Loucy (cell line): ENCODE measurements at regions not wholly inside any gene's neighbourhood (a gene's known extent, or its start where the extent isn't known, plus 50 kb on each side); places are given as distances from the start of the nearest gene placed in this dataset.

Source experiments
- H2AFZ ChIP-seq: fragments of 200-600 bp; sonication (generic); 2 replicates; pipeline ENCODE4 v1.6.0; 2016; ENCODE audit warnings: antibody characterized with exemption, mild to moderate bottlenecking, low read length, moderate library complexity
- H3F3A ChIP-seq: fragments of 200-600 bp; 2 replicates; pipeline ENCODE4 v1.6.0; 2016; ENCODE audit warnings: antibody characterized with exemption, low read depth, mild to moderate bottlenecking
- H3K27me3 ChIP-seq: fragments of 200-600 bp; sonication (generic); 2 replicates; pipeline ENCODE4 v1.6.1; 2014; ENCODE audit warnings: low read length, mild to moderate bottlenecking; ENCODE audit not compliant: insufficient read depth, poor library complexity, severe bottlenecking
- H3K36me3 ChIP-seq: fragments of 200-600 bp; sonication (generic); 2 replicates; pipeline ENCODE4 v1.6.1; 2016; ENCODE audit warnings: low read length; ENCODE audit not compliant: insufficient read depth
- H3K4me1 ChIP-seq: fragments of 200-600 bp; sonication (generic); 2 replicates; pipeline ENCODE4 v1.5.1; 2014; ENCODE audit warnings: low read length, mild to moderate bottlenecking; ENCODE audit not compliant: insufficient read depth, poor library complexity, severe bottlenecking
- H3K4me2 ChIP-seq: fragments of 200-600 bp; sonication (generic); 2 replicates; pipeline ENCODE4 v1.6.0; 2014; ENCODE audit warnings: antibody characterized with exemption, low read length, low read depth, mild to moderate bottlenecking; ENCODE audit not compliant: poor library complexity, severe bottlenecking
- H3K4me3 ChIP-seq: fragments of 200-600 bp; sonication (generic); 2 replicates; pipeline ENCODE4 v1.5.1; 2014; ENCODE audit warnings: low read length, mild to moderate bottlenecking, mixed read lengths; ENCODE audit not compliant: poor library complexity, severe bottlenecking
- H3K79me2 ChIP-seq: fragments of 200-600 bp; sonication (generic); 2 replicates; pipeline ENCODE4 v1.6.1; 2014; ENCODE audit warnings: low read length; ENCODE audit not compliant: insufficient read depth
- H3K9ac ChIP-seq: fragments of 200-600 bp; sonication (generic); 2 replicates; pipeline ENCODE4 v1.6.0; 2014; ENCODE audit warnings: mild to moderate bottlenecking, low read depth, low read length, moderate library complexity; ENCODE audit not compliant: poor library complexity, severe bottlenecking
- H3K9me2 ChIP-seq: fragments of 200-600 bp; sonication (generic); replicated peaks from 2 replicates; pipeline ENCODE4 v1.6.1; 2016; ENCODE audit warnings: low read depth, low read length, mixed read lengths
- H3K9me3 ChIP-seq: fragments of 200-600 bp; sonication (generic); 2 replicates; pipeline ENCODE4 v1.6.1; 2014; ENCODE audit warnings: mild to moderate bottlenecking, antibody characterized with exemption, low read length, low read depth; ENCODE audit not compliant: insufficient read depth
- H4K20me1 ChIP-seq: fragments of 200-600 bp; sonication (generic); 2 replicates; pipeline ENCODE4 v1.6.0; 2014; ENCODE audit warnings: antibody characterized with exemption, low read length, mild to moderate bottlenecking; ENCODE audit not compliant: insufficient read depth, poor library complexity, severe bottlenecking
- CTCF ChIP-seq: fragments of 200-600 bp; sonication (generic); conservative IDR thresholded peaks from 2 replicates; pipeline ENCODE4 v1.5.1; 2014; ENCODE audit warnings: mild to moderate bottlenecking, antibody characterized with exemption, low read length
- EZH2phosphoT487 ChIP-seq: fragments of 200-600 bp; IDR thresholded peaks from 2 replicates; pipeline ENCODE4 v1.6.1; 2018; ENCODE audit warnings: antibody characterized with exemption, mild to moderate bottlenecking, moderate library complexity, borderline replicate concordance

- H3K4me3 ChIP-seq: no peak overlapping the region
- H3K9me2 ChIP-seq: no peaks in the 10 kb centered on the region
- H3K9me3 ChIP-seq: no peaks in the 10 kb centered on the region
- H2AFZ ChIP-seq: no peak overlapping the region
- no peaks in the 10 kb centered on the region for H3K27me3 ChIP-seq
- H3K9ac ChIP-seq: no peak overlapping the region
- H3K4me1 ChIP-seq: no peaks in the 10 kb centered on the region
- H3F3A ChIP-seq: no peaks in the 10 kb centered on the region
- no peaks in the 10 kb centered on the region for H3K79me2 ChIP-seq
- H3K4me2 ChIP-seq: no peak overlapping the region
- H3K36me3 ChIP-seq: no peaks in the 10 kb centered on the region
- TF ChIP-seq CTCF (no peak), EZH2phosphoT487 (no peak)
- no peaks in the 10 kb centered on the region for H4K20me1 ChIP-seq
Measured at GRCh38 chr5:156199045-156199444, 127.9 kb upstream of the SGCD start.

GRCh38 chr5:156200938-156201787 lies 125.8 kb upstream of the SGCD start:
- H3K36me3 ChIP-seq: no peaks in the 10 kb centered on the region
- H3K4me2 ChIP-seq: no peak overlapping the region
- H3K79me2 ChIP-seq: no peaks in the 10 kb centered on the region
- H4K20me1 ChIP-seq: no peaks in the 10 kb centered on the region
- H3F3A ChIP-seq: no peaks in the 10 kb centered on the region
- H3K4me1 ChIP-seq: no peaks in the 10 kb centered on the region
- H3K9me2 ChIP-seq: no peaks in the 10 kb centered on the region
- H3K9ac ChIP-seq: no peak overlapping the region
- H3K27me3 ChIP-seq: no peaks in the 10 kb centered on the region
- no peaks in the 10 kb centered on the region for H3K9me3 ChIP-seq
- H3K4me3 ChIP-seq: no peak overlapping the region
- TF ChIP-seq EZH2phosphoT487: no peak
- TF ChIP-seq CTCF: no peak
- H2AFZ ChIP-seq: no peak overlapping the region

GRCh38 chr5:156201788-156202403 lies 125.1 kb upstream of the SGCD start:
- no peaks in the 10 kb centered on the region for H3K36me3 ChIP-seq
- no peaks in the 10 kb centered on the region for H3K79me2 ChIP-seq
- H3K9me3 ChIP-seq: no peaks in the 10 kb centered on the region
- H2AFZ ChIP-seq: no peak overlapping the region
- H3K4me2 ChIP-seq: no peak overlapping the region
- H3F3A ChIP-seq: no peaks in the 10 kb centered on the region
- TF ChIP-seq CTCF (no peak), EZH2phosphoT487 (no peak)
- H3K4me3 ChIP-seq: no peak overlapping the region
- H4K20me1 ChIP-seq: no peaks in the 10 kb centered on the region
- no peaks in the 10 kb centered on the region for H3K27me3 ChIP-seq
- no peaks in the 10 kb centered on the region for H3K4me1 ChIP-seq
- H3K9ac ChIP-seq: no peak overlapping the region
- H3K9me2 ChIP-seq: no peaks in the 10 kb centered on the region
